HUES64 (cell line): ENCODE measurements at regions not wholly inside any gene's neighbourhood (a gene's known extent, or its start where the extent isn't known, plus 50 kb on each side); places are given as distances from the start of the nearest gene placed in this dataset.

ENCODE experiments used
- H3K27ac ChIP-seq: 2 replicates; pipeline ENCODE4 v1.7.0; 2013; ENCODE audit warnings: low read depth, low read length, inconsistent platforms
- H3K27me3 ChIP-seq: 2 replicates; pipeline ENCODE4 v1.6.1; 2013; ENCODE audit warnings: mild to moderate bottlenecking, low read length; ENCODE audit not compliant: insufficient read depth
- H3K36me3 ChIP-seq: 2 replicates; pipeline ENCODE4 v1.6.1; 2013; ENCODE audit warnings: mild to moderate bottlenecking, low read length; ENCODE audit not compliant: insufficient read depth
- H3K4me1 ChIP-seq: 2 replicates; pipeline ENCODE4 v1.6.1; 2013; ENCODE audit warnings: mild to moderate bottlenecking, low read length, moderate library complexity; ENCODE audit not compliant: insufficient read depth
- H3K4me3 ChIP-seq: 2 replicates; pipeline ENCODE4 v1.5.1; 2013; ENCODE audit warnings: mild to moderate bottlenecking, low read length, moderate library complexity
- H3K9ac ChIP-seq: 2 replicates; pipeline ENCODE4 v1.6.1; 2013; ENCODE audit warnings: mild to moderate bottlenecking, low read depth, low read length
- H3K9me3 ChIP-seq: 2 replicates; pipeline ENCODE4 v1.6.1; 2013; ENCODE audit warnings: low read depth, low read length; ENCODE audit not compliant: insufficient read depth
- WGBS: fragments of 150-250, 120-280 bp; methylation state at CpG from one replicate; pipeline ENCODE4 v1.1.7; 2013; ENCODE audit warnings: missing lambda C conversion rate; 5-methylcytosine and 5-hydroxymethylcytosine counted together

DNA sequence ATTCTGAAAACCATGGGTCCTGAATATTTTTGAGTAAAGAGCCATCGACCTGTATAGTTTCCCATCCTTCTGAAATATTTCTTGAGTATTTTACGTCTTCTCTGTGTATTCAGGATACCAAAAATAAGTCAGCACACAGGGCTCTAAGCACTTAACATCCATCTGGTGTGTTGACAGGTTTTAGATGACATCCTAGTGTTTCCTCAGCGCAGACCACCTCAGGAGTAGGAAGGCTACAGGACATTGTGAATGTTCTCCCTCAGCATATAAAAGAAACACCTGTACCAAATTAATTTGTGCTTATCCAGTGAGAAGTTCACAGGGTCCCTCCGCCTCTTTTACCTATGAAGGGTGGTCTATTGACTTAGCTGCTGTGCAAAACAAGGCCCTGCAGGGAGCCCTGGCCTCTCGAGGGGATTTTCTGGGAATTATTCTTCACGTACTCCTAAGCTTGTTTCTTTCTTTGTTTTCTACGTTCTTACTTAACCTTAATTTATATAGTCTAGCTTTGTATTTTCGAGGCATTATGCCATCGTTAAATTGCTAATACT, 241.8 kb downstream of the FBXO8 start:
- WGBS, result 48% methylated on average over 9 of the region's 9 CpGs
- Histone ChIP-seq H3K4me1 (peaks cover 36% of the 10 kb centered on the region), H3K36me3 (no peaks in the 10 kb centered on the region), H3K27ac (peak overlapping the region; percentile 31; the same call in 1 of the 2 replicates), H3K9me3 (no peaks in the 10 kb centered on the region), H3K9ac (no peak overlapping the region), H3K27me3 (no peaks in the 10 kb centered on the region), H3K4me3 (no peak overlapping the region)

DNA sequence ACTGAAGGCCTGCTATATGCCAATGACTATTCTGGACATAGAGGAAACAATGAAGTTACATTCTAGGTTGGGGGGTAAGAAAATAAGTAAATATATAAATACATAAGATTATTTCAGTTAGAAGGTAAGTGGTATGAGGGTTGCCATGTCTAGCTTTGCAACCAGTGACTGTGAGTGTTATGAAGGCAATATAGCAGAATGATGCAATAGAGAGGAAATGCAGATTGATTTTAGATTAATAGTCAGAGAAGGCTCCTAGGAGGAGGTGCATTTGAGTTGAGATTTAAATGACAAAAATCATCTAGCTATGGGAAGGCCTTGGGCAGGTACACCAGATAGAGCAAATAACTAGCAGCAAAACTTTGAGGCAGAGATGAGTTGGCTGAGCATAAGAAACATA, 243.2 kb downstream of the FBXO8 start:
- no peak overlapping the region for H3K4me3 ChIP-seq

DNA sequence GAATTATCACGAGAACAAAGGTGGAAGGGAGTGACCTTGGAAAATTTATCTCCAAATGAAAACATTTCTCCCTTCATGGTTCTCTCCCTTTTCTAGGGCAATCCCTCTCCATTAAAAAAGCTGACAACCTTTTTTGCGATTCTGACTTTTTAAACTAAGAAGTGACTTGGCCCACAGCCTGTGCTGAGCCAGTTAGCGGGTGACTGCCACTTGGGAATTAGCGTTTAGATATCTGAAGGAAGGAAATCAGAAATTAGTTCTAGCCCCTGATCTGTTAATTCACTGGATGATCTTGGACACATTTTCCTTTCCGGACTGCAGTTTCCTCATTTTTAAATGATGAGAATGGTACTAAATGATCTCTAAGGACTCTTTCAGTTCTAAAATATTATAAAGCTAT, 245.0 kb downstream of the FBXO8 start:
- no peaks in the 10 kb centered on the region for H3K27me3 ChIP-seq
- H3K9ac ChIP-seq, result no peak overlapping the region
- no peak overlapping the region for H3K27ac ChIP-seq
- H3K4me3 ChIP-seq, result no peak overlapping the region
- 96% methylated on average over 5 of the region's 5 CpGs for WGBS
- H3K9me3 ChIP-seq, result no peaks in the 10 kb centered on the region
- H3K4me1 ChIP-seq, result peaks cover 36% of the 10 kb centered on the region
- no peaks in the 10 kb centered on the region for H3K36me3 ChIP-seq

More for the DNA sequence above, 243.2 kb downstream of the FBXO8 start:
- H3K36me3 ChIP-seq, result no peaks in the 10 kb centered on the region
- peaks cover 36% of the 10 kb centered on the region for H3K4me1 ChIP-seq
- H3K9me3 ChIP-seq, result no peaks in the 10 kb centered on the region
- no peak overlapping the region for H3K9ac ChIP-seq
- H3K27me3 ChIP-seq, result no peaks in the 10 kb centered on the region
- H3K27ac ChIP-seq, result no peak overlapping the region

DNA sequence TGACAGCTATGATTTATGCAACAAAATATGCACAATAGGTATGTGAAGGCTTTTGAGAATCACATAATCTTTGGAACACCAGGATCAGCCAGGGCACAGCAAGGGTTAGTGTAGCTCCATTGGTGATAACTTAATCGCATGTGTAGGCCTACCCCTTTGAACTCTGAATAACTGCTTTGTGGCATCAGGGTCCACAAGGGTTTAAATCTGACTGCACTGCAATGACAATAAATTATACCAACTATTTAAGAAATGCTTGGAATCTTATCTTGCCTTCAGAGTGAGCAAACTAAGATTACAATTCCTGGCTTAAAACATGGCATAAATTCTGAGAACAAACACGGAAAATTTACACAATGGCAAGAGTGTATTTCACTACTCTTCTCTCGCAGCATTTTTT, 245.8 kb downstream of the FBXO8 start:
- no peak overlapping the region for H3K4me3 ChIP-seq
- no peaks in the 10 kb centered on the region for H3K36me3 ChIP-seq
- H3K9ac ChIP-seq, result no peak overlapping the region
- no peak overlapping the region for H3K27ac ChIP-seq
- H3K27me3 ChIP-seq, result no peaks in the 10 kb centered on the region
- WGBS, result 90% methylated on average over 3 of the region's 3 CpGs
- H3K9me3 ChIP-seq, result no peaks in the 10 kb centered on the region
- peaks cover 28% of the 10 kb centered on the region for H3K4me1 ChIP-seq

DNA sequence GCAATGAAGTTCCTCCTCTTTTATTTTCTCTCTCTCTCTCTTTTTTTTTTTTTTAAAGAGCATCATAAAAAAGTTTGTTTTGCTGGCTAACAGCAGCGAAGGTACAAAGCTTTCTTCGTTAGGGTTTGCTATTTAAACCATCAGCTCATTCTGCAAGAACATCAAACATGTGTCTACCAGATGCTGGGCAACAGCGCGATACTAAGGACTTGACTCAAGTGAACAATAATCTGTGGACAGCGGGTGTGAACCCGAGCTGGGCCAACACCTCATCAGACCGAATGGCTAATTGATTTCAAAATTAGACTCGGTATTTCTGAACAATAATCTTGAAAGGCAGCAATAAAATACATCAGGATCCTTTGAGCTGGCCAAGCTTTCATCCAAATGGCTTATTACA, 246.4 kb downstream of the FBXO8 start:
- H3K9me3 ChIP-seq, result no peaks in the 10 kb centered on the region
- 96% methylated on average over 8 of the region's 8 CpGs for WGBS
- H3K9ac ChIP-seq, result no peak overlapping the region
- H3K27ac ChIP-seq, result no peak overlapping the region
- H3K36me3 ChIP-seq, result no peaks in the 10 kb centered on the region
- peaks cover 22% of the 10 kb centered on the region for H3K4me1 ChIP-seq
- H3K4me3 ChIP-seq, result no peak overlapping the region
- H3K27me3 ChIP-seq, result no peaks in the 10 kb centered on the region

DNA sequence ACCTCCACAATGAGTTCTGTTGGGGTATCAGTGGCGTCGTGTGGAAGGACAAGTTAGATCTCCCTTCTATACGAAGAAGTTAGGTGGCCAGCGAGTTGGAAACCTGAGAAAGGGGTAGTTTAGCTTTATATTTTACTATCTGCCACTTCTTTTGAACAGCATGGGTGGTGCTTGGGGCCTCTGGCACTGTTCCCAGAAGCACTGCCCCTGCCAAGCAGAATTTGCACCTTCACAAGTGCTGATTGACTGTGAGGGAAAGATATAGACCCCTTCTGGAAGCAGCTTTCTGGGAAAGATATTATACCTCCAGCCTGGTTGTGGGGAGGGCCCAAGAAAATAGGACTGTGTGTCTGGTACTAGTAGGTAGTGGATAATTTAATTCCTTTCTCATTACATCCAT, 246.9 kb downstream of the FBXO8 start:
- H3K36me3 ChIP-seq, result no peaks in the 10 kb centered on the region
- no peak overlapping the region for H3K9ac ChIP-seq
- H3K27me3 ChIP-seq, result no peaks in the 10 kb centered on the region
- no peaks in the 10 kb centered on the region for H3K9me3 ChIP-seq
- peaks cover 17% of the 10 kb centered on the region for H3K4me1 ChIP-seq
- no peak overlapping the region for H3K27ac ChIP-seq
- no peak overlapping the region for H3K4me3 ChIP-seq
- 91% methylated on average over 3 of the region's 4 CpGs for WGBS

DNA sequence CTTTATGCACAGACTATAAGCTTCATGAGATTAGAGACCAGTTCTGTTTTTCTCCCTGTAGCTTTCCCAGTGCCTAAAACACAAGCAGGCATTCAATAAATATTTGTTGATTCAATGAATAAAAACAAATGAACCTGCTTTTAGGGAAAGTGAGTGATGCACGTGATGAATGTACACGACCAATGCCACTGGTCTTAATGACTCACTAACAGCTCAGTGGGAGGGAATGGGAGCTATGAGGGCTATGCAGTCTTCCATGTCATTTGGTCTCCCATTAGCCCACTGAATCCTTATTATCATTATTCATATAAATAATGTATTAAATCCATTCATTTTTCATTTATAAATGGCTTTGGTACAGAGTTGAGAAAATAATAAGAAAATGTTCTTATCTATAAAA, 247.4 kb downstream of the FBXO8 start:
- Histone ChIP-seq H3K9me3 (no peaks in the 10 kb centered on the region), H3K4me1 (peaks cover 12% of the 10 kb centered on the region), H3K36me3 (no peaks in the 10 kb centered on the region), H3K27ac (no peak overlapping the region), H3K4me3 (no peak overlapping the region), H3K9ac (no peak overlapping the region), H3K27me3 (no peaks in the 10 kb centered on the region)
- WGBS, result 62% methylated on average over 2 of the region's 2 CpGs

DNA sequence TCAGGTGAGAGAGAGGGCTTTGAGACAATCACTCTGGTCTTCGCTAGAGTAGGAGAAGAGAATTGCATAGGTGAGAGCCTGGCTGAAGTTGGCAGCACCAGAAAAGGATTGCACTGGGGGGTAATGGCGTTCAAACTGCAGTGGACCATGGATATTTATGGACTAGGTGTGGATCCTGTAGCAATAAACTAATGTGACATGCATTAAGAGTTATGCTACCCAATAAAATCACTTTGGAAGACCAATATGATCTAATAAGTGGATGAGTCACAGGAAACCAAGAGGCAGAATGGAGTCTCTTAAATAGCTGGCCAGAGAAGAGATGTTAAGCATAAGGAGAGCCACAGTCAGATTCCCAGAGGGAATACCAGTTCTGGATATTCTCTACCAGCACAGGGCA, 259.8 kb downstream of the FBXO8 start:
- Histone ChIP-seq H3K9me3 (no peaks in the 10 kb centered on the region), H3K27ac (no peak overlapping the region), H3K4me3 (no peak overlapping the region), H3K27me3 (no peaks in the 10 kb centered on the region), H3K36me3 (no peaks in the 10 kb centered on the region), H3K4me1 (no peaks in the 10 kb centered on the region), H3K9ac (no peak overlapping the region)
- WGBS, result 46% methylated on average over 2 of the region's 2 CpGs

DNA sequence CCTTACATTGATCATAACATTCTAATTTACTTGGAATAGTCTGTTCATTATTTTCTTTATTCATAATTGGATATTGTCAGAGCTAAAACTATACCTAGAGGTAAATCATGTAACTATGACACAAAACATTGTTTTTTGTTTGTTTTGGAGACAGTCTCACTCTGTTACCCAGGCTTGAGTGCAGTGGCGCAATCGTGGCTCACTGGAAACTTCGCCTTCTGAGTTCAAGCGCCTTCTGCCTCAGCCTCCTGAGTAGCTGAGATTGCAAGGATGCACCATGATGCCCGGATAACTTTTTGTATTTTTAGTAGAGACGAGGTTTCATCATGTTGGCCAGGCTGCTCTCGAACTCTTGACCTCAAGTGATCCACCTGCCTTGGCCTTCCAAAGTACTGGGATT, 265.2 kb downstream of the FBXO8 start:
- no peak overlapping the region for H3K9ac ChIP-seq
- no peaks in the 10 kb centered on the region for H3K4me1 ChIP-seq
- no peak overlapping the region for H3K4me3 ChIP-seq
- no peak overlapping the region for H3K27ac ChIP-seq
- H3K27me3 ChIP-seq, result no peaks in the 10 kb centered on the region
- H3K36me3 ChIP-seq, result no peaks in the 10 kb centered on the region
- 94% methylated on average over 7 of the region's 7 CpGs for WGBS
- no peaks in the 10 kb centered on the region for H3K9me3 ChIP-seq

DNA sequence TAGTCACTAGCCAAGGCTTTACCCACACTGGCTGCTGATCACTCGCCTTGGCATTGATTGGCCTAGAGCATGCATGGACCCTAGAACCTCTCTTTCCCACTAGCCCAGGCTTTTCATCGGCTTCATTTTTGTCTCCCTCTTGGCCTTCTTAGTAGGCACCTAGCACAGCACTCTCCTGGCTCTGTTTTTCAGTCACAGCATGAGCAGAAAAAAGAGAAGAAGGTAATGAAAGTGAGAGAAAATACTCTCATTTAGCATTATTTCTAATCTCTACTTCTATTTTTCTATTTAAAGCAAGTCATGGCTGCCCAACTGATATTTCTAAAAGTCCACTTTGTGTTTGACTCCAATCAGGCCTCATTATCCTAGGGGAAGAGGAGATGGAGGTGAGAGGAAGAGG, 267.2 kb downstream of the FBXO8 start:
- 96% methylated on average over 2 of the region's 2 CpGs for WGBS
- no peaks in the 10 kb centered on the region for H3K4me1 ChIP-seq
- H3K27me3 ChIP-seq, result no peaks in the 10 kb centered on the region
- no peaks in the 10 kb centered on the region for H3K36me3 ChIP-seq
- H3K27ac ChIP-seq, result no peak overlapping the region
- H3K4me3 ChIP-seq, result no peak overlapping the region
- H3K9ac ChIP-seq, result no peak overlapping the region
- H3K9me3 ChIP-seq, result no peaks in the 10 kb centered on the region

DNA sequence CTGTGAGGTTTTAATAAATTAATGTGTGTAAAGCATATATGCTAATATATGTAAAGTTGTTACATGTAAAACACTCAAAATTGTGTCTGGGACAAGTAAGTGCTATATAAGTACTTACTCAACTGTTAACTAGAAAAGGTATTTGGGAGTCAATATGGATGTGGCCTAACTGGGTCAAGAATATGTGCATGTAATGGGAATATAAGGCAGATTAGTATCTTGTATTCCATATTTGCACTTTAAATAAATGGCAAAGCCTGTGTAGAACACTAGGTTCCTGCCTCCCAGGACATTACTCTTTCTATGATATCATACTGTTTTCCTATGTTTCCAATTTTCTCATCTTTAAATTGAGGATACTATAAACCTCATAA, 270.6 kb downstream of the FBXO8 start:
- no peak overlapping the region for H3K9ac ChIP-seq
- H3K27me3 ChIP-seq, result no peaks in the 10 kb centered on the region
- H3K4me3 ChIP-seq, result no peak overlapping the region
- H3K27ac ChIP-seq, result no peak overlapping the region
- H3K36me3 ChIP-seq, result no peaks in the 10 kb centered on the region
- H3K4me1 ChIP-seq, result no peaks in the 10 kb centered on the region
- H3K9me3 ChIP-seq, result no peaks in the 10 kb centered on the region

DNA sequence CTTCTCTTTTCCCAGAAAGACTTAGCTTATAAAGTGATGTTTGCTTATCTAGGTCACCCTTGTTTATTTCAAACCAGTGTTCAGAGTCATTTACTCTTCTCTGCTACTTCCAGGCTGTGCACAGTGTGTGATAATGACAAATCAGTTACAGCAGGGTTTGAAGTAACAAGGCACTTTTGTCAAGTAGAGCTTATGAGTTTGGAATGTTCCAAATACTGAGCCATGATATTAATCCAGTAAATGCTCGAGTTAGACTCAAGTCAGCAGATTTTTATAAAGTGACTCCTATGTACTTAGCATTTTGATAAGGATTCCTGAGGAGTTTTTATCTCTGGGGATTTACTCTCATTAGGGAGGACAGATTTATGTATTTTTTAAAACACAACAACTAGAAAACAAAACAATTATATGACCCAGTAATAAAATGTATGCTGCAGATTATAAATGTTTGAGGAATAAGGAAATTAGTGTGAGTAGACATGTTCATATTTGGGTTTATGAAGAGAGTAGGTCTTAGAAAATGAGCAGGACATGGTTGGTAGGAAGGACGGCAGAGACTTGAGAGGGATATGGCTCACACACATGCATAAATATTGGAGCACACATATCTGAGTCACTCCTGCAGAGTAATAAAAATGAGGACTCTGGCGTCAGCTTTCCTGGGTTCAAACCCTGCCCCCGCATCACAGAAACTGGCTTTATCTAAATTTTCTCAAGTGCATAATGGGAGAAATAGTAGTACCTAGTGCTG, 271.2 kb downstream of the FBXO8 start:
- Histone ChIP-seq H3K27ac (no peak overlapping the region), H3K4me1 (no peaks in the 10 kb centered on the region), H3K36me3 (no peaks in the 10 kb centered on the region), H3K27me3 (no peaks in the 10 kb centered on the region), H3K4me3 (no peak overlapping the region), H3K9ac (no peak overlapping the region), H3K9me3 (no peaks in the 10 kb centered on the region)
- 92% methylated on average over 4 of the region's 4 CpGs for WGBS
